K562 (cell line): ENCODE measurements at regions not wholly inside any gene's neighbourhood (a gene's known extent, or its start where the extent isn't known, plus 50 kb on each side); places are given as distances from the start of the nearest gene placed in this dataset.

Experiments
- CBX5 ChIP-seq: IDR thresholded peaks from 2 replicates; pipeline ENCODE4 v1.6.1; 2014; ENCODE audit warnings: low read depth, borderline replicate concordance
- ERF ChIP-seq: fragments of 450-650 bp; formaldehyde crosslinking; IDR thresholded peaks from 2 replicates; pipeline ENCODE4 v1.4.0; 2020; ENCODE audit warnings: mild to moderate bottlenecking, mixed read lengths
- JUN ChIP-seq, 2 experiments: sonication (generic) in 1 of 2; formaldehyde crosslinking in 1 of 2; IDR thresholded peaks; 2 replicates each; pipeline versions ENCODE4 v1.6.1 to v1.8.0; 2012 to 2022; ENCODE audit warnings: borderline replicate concordance in 2 of 2, mild to moderate bottlenecking in 2 of 2, improper control_type of control experiment in 1 of 2, low read depth in 1 of 2, low read length in 1 of 2, missing genetic modification reagents in 1 of 2
- KAT8 ChIP-seq: fragments of 450-650 bp; IDR thresholded peaks from 2 replicates; pipeline ENCODE4 v1.6.1; 2016; ENCODE audit warnings: low read depth, mild to moderate bottlenecking
- MXI1 ChIP-seq: IDR thresholded peaks from 2 replicates; pipeline ENCODE4 v1.6.1; 2011; ENCODE audit warnings: low read depth, mild to moderate bottlenecking, improper control_type of control experiment, low read length
- NFIC ChIP-seq: fragments of 450-650 bp; IDR thresholded peaks from 2 replicates; pipeline ENCODE4 v1.6.1; 2017; ENCODE audit warnings: mild to moderate bottlenecking, inconsistent platforms
- PML ChIP-seq: IDR thresholded peaks from 2 replicates; pipeline ENCODE4 v1.6.1; 2012; ENCODE audit warnings: low read length, inconsistent platforms
- SAFB ChIP-seq: fragments of 200-400 bp; formaldehyde crosslinking; IDR thresholded peaks from 2 replicates; pipeline ENCODE4 v1.6.1; 2017; ENCODE audit warnings: low read depth, low read length, borderline replicate concordance
- SETDB1 ChIP-seq: IDR thresholded peaks from one replicate; pipeline ENCODE4 v1.6.1; 2012; ENCODE audit warnings: low read length, control low read depth, inconsistent platforms
- TSHZ1 ChIP-seq: fragments of 250-450 bp; sonication (Bioruptor Pico); IDR thresholded peaks from 2 replicates; pipeline ENCODE4 v1.4.0; 2020; ENCODE audit warnings: mild to moderate bottlenecking, moderate library complexity
- ZNF639 ChIP-seq, 2 experiments: fragments of 200-800 bp in 1 of 2; sonication (Bioruptor generic) in 1 of 2; sonication (generic) in 1 of 2; formaldehyde crosslinking in 1 of 2; IDR thresholded peaks in 1 of 2; conservative IDR thresholded peaks in 1 of 2; 2 replicates each; pipeline versions ENCODE4 v1.5.0 to v1.6.1; 2016 to 2020; ENCODE audit warnings: missing compliant biosample characterization in 1 of 2, missing genetic modification characterization in 1 of 2, missing genetic modification reagents in 1 of 2
- TF ChIP-seq, protein P1 (sequence below), 3 experiments: IDR thresholded peaks in 2 of 3; conservative IDR thresholded peaks in 1 of 3; 2 replicates each; pipeline ENCODE4 v1.5.1; 2011 to 2012; ENCODE audit warnings: low read length in 3 of 3, mild to moderate bottlenecking in 3 of 3, control low read depth in 2 of 3, improper control_type of control experiment in 1 of 3, inconsistent platforms in 1 of 3, low read depth in 1 of 3, mixed read lengths in 1 of 3, moderate library complexity in 1 of 3; ENCODE audit not compliant: insufficient read depth in 2 of 3

GRCh38 chr2:145729481-145729880 lies 1209.6 kb upstream of the ZEB2 start:
- TF ChIP-seq SAFB (no peak), SETDB1 (no peak), CBX5 (no peak), JUN (IDR thresholded peaks at IDR 0.05; ENCODE audit: borderline replicate concordance, low read depth, low read length) (no peak), JUN (CRISPR knock-in tag; IDR thresholded peaks at IDR 0.05; ENCODE audit: borderline replicate concordance) (no peak), ERF (no peak), MXI1 (no peak), NFIC (no peak), PML (no peak), KAT8 (no peak), ZNF639 (CRISPR knock-in tag; conservative IDR thresholded peaks at IDR 0.05 in 1 of 2, IDR thresholded peaks at IDR 0.05 in 1 of 2) (no peak), TSHZ1 (CRISPR knock-in tag) (no peak)
- TF ChIP-seq, protein P1, sequence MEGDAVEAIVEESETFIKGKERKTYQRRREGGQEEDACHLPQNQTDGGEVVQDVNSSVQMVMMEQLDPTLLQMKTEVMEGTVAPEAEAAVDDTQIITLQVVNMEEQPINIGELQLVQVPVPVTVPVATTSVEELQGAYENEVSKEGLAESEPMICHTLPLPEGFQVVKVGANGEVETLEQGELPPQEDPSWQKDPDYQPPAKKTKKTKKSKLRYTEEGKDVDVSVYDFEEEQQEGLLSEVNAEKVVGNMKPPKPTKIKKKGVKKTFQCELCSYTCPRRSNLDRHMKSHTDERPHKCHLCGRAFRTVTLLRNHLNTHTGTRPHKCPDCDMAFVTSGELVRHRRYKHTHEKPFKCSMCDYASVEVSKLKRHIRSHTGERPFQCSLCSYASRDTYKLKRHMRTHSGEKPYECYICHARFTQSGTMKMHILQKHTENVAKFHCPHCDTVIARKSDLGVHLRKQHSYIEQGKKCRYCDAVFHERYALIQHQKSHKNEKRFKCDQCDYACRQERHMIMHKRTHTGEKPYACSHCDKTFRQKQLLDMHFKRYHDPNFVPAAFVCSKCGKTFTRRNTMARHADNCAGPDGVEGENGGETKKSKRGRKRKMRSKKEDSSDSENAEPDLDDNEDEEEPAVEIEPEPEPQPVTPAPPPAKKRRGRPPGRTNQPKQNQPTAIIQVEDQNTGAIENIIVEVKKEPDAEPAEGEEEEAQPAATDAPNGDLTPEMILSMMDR (IDR thresholded peaks at IDR 0.05 in 2 of 3, conservative IDR thresholded peaks at IDR 0.05 in 1 of 3; ENCODE audit: insufficient read depth in 2 of 3, low read depth in 1 of 3, low read length in 3 of 3) = no peak
